ENCODE measurements at regions not wholly inside any gene's neighbourhood (a gene's known extent, or its start where the extent isn't known, plus 50 kb on each side); places are given as distances from the start of the nearest gene placed in this dataset.

- H3K56ac ChIP-seq (replicated peaks; ENCODE audit: insufficient read length, low read depth, low read length), result no peak overlapping the region
- no peak overlapping the region for H4K91ac ChIP-seq (replicated peaks; ENCODE audit: insufficient read length, low read length)
- no peaks in the 10 kb centered on the region for H3K27me3 ChIP-seq (replicated peaks in 1 of 4; ENCODE audit: control insufficient read depth in 3 of 4, extremely low read depth in 1 of 4, insufficient read depth in 3 of 4, low read length in 3 of 4)
- CTCF ChIA-PET (ENCODE audit: partially characterized antibody), result no interaction called here
- no peaks in the 10 kb centered on the region for H4K20me1 ChIP-seq (replicated peaks in 1 of 2; ENCODE audit: control insufficient read depth in 1 of 2, insufficient read depth in 2 of 2, low read length in 2 of 2)
- FAIRE-seq (no peak), DNase-seq (ENCODE audit: low read depth in 1 of 2, low spot score in 2 of 2) (no peak)
- H3K27ac ChIP-seq (ENCODE audit: low read depth, low read length), result no peak overlapping the region
- H4K8ac ChIP-seq (ENCODE audit: extremely low read depth, insufficient read depth, low read length), result no peak overlapping the region
- 90% methylated on average over 2 of the region's 2 CpGs; no CpG with 5 or more reads in 1 of the 2 experiments for WGBS, 2 experiments (ENCODE audit: extremely low coverage in 1 of 2, insufficient coverage in 1 of 2, insufficient read length in 1 of 2, insufficient replicate concordance in 2 of 2, low coverage in 1 of 2, low lambda C conversion rate in 2 of 2, missing lambda C conversion rate in 1 of 2)
- H2BK120ac ChIP-seq (replicated peaks; ENCODE audit: low read depth, low read length), result no peak overlapping the region
- no peak overlapping the region for H2AK5ac ChIP-seq (ENCODE audit: low read depth, low read length)
- H3K9me3 ChIP-seq (ENCODE audit: insufficient read depth in 2 of 2, low read depth in 1 of 2, low read length in 1 of 2), result no peaks in the 10 kb centered on the region
- H2BK15ac ChIP-seq (ENCODE audit: low read length), result no peak overlapping the region
- POLR2A ChIA-PET (ENCODE audit: partially characterized antibody), result interaction anchor here (0.8 kb wide), 1 partner anchor 16 kb away, joined by 3 read pairs; no protein-coding TSS in a partner anchor
- no peaks in the 10 kb centered on the region for H3K23me2 ChIP-seq (ENCODE audit: low read depth, low read length)
- H3K4me1 ChIP-seq (replicated peaks in 1 of 4; ENCODE audit: control insufficient read depth in 3 of 4, insufficient read depth in 4 of 4, low read length in 3 of 4), result no peaks in the 10 kb centered on the region
- no peak overlapping the region for H2AFZ ChIP-seq (ENCODE audit: low read length)
- H2BK12ac ChIP-seq (ENCODE audit: low read depth, low read length), result no peak overlapping the region
- H2BK20ac ChIP-seq (ENCODE audit: low read length), result no peak overlapping the region
- no peak overlapping the region for H3K4me3 ChIP-seq (ENCODE audit: extremely low read depth in 1 of 4, insufficient read depth in 2 of 4, low read depth in 3 of 4, low read length in 4 of 4)
- no peak overlapping the region for H3K4ac ChIP-seq (replicated peaks; ENCODE audit: insufficient read length, low read depth, low read length)
- no peak overlapping the region for H3K14ac ChIP-seq (ENCODE audit: insufficient read length)
- no peak overlapping the region for H2BK5ac ChIP-seq (ENCODE audit: low read depth, low read length)
- no peaks in the 10 kb centered on the region for H3K79me2 ChIP-seq (ENCODE audit: control insufficient read depth in 1 of 2, insufficient read depth in 2 of 2, low read length in 2 of 2)
- no peak overlapping the region for H4K5ac ChIP-seq (ENCODE audit: insufficient read length, low read depth, low read length)
- no peak overlapping the region for H3K4me2 ChIP-seq (ENCODE audit: insufficient read depth in 1 of 2, low read depth in 2 of 2, low read length in 2 of 2)
- no peak overlapping the region for H3K23ac ChIP-seq (ENCODE audit: insufficient read length)
- H3K36me3 ChIP-seq (ENCODE audit: control insufficient read depth in 2 of 4, insufficient read depth in 4 of 4, low read length in 3 of 4), result no peaks in the 10 kb centered on the region
- H3K79me1 ChIP-seq (ENCODE audit: low read depth, low read length), result no peaks in the 10 kb centered on the region
- H3K9ac ChIP-seq (replicated peaks in 1 of 4; ENCODE audit: extremely low read depth in 1 of 4, low read depth in 3 of 4, low read length in 3 of 4), result no peak overlapping the region
- H3K18ac ChIP-seq (ENCODE audit: extremely low read depth, low read length), result no peak overlapping the region
- TF ChIP-seq SIN3A (conservative IDR thresholded peaks at IDR 0.05 in 1 of 2, IDR thresholded peaks at IDR 0.05 in 1 of 2; ENCODE audit: low read depth in 1 of 2, low read length in 2 of 2) (no peak), PHF8 (conservative IDR thresholded peaks at IDR 0.05; ENCODE audit: low read depth, low read length) (no peak), RAD21 (IDR thresholded peaks at IDR 0.05 in 1 of 2, conservative IDR thresholded peaks at IDR 0.05 in 1 of 2; ENCODE audit: low read depth in 2 of 2, low read length in 2 of 2) (no peak), CBX8 (IDR thresholded peaks at IDR 0.05; ENCODE audit: borderline replicate concordance, low read depth, low read length) (no peak), SIX5 (IDR thresholded peaks at IDR 0.05; ENCODE audit: low read depth, low read length) (no peak), ASH2L (IDR thresholded peaks at IDR 0.05; ENCODE audit: low read length) (no peak), KDM1A (IDR thresholded peaks at IDR 0.05; ENCODE audit: borderline replicate concordance, low read length) (no peak), TCF12 (IDR thresholded peaks at IDR 0.05; ENCODE audit: low read depth, low read length) (no peak), KDM4A (IDR thresholded peaks at IDR 0.05; ENCODE audit: low read depth, low read length, severe bottlenecking) (no peak), BRCA1 (IDR thresholded peaks at IDR 0.05; ENCODE audit: low read depth, low read length) (no peak), RNF2 (IDR thresholded peaks at IDR 0.05; ENCODE audit: borderline replicate concordance, low read depth, low read length, missing control alignments, poor library complexity, severe bottlenecking) (no peak), SUZ12 (IDR thresholded peaks at IDR 0.05; ENCODE audit: low read length) (no peak)
- TF ChIP-seq, protein P1, sequence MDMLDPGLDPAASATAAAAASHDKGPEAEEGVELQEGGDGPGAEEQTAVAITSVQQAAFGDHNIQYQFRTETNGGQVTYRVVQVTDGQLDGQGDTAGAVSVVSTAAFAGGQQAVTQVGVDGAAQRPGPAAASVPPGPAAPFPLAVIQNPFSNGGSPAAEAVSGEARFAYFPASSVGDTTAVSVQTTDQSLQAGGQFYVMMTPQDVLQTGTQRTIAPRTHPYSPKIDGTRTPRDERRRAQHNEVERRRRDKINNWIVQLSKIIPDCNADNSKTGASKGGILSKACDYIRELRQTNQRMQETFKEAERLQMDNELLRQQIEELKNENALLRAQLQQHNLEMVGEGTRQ (IDR thresholded peaks at IDR 0.05; ENCODE audit: low read length), result no peak
Measured at GRCh38 chr6:115618256-115618655, 442.4 kb downstream of the FRK start.
